ENCODE measurements at regions not wholly inside any gene's neighbourhood (a gene's known extent, or its start where the extent isn't known, plus 50 kb on each side); places are given as distances from the start of the nearest gene placed in this dataset.

GRCh38 chr5:145118611-145119010, 716.5 kb downstream of the PRELID2 start:
- H3K4me3 ChIP-seq: no peak overlapping the region
- no peaks in the 10 kb centered on the region for H3K36me3 ChIP-seq (ENCODE audit: control insufficient read depth in 4 of 4, insufficient read depth in 4 of 4, low read length in 4 of 4)
- TF ChIP-seq CTCF (IDR thresholded peaks at IDR 0.05; ENCODE audit: control extremely low read depth, extremely low read depth): no peak
- no peak for DNase-seq
- no peaks in the 10 kb centered on the region for H3K4me1 ChIP-seq (ENCODE audit: control insufficient read depth in 5 of 5, insufficient read depth in 5 of 5, low read length in 5 of 5)
- no peaks in the 10 kb centered on the region for H3K27me3 ChIP-seq (ENCODE audit: control insufficient read depth in 3 of 3, insufficient read depth in 3 of 3, low read length in 2 of 3)
- H3K27ac ChIP-seq (ENCODE audit: low read depth in 1 of 2, low read length in 1 of 2): no peak overlapping the region
- WGBS, 2 donors: 90 to 94% methylated on average over 2 of the region's 2 CpGs
- H3K9me3 ChIP-seq (ENCODE audit: control insufficient read depth in 4 of 4, insufficient read depth in 3 of 4, low read length in 3 of 4): no peaks in the 10 kb centered on the region
- H3K9ac ChIP-seq (ENCODE audit: insufficient read depth in 1 of 2, low read length in 2 of 2): no peak overlapping the region
- ATAC-seq (ENCODE audit: insufficient read depth, low FRiP score): no peak

DNA sequence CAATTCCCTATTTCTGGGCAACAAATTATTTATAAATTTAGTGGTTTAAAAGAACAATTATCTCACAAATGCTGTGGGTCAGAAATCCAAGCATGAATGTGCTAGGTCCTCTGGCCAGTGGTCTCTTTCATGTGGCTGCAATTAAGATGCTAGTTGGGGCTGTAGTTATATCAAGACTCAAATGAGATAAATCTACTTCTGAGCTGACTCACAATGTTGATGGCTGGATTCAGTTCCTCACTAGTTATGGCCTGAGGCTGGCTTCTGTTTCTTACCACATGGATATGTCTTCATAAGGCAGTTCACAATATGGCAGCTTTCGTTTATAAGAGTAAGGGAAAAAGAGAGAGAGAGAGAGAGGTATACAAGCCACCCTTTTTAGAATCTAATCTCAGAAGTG, 717.0 kb downstream of the PRELID2 start:
- H3K27me3 ChIP-seq (ENCODE audit: control insufficient read depth in 3 of 3, insufficient read depth in 3 of 3, low read length in 2 of 3): no peaks in the 10 kb centered on the region
- no peaks in the 10 kb centered on the region for H3K9me3 ChIP-seq (ENCODE audit: control insufficient read depth in 4 of 4, insufficient read depth in 3 of 4, low read length in 3 of 4)
- no peak overlapping the region for H3K9ac ChIP-seq (ENCODE audit: insufficient read depth in 1 of 2, low read length in 2 of 2)
- DNase-seq (no peak), ATAC-seq (ENCODE audit: insufficient read depth, low FRiP score) (no peak)
- no peak for TF ChIP-seq CTCF (IDR thresholded peaks at IDR 0.05; ENCODE audit: control extremely low read depth, extremely low read depth)
- H3K4me1 ChIP-seq (ENCODE audit: control insufficient read depth in 5 of 5, insufficient read depth in 5 of 5, low read length in 5 of 5): no peaks in the 10 kb centered on the region
- H3K36me3 ChIP-seq (ENCODE audit: control insufficient read depth in 4 of 4, insufficient read depth in 4 of 4, low read length in 4 of 4): no peaks in the 10 kb centered on the region
- 78 to 91% methylated on average over 1 of the region's 1 CpG for WGBS, 2 donors
- H3K27ac ChIP-seq (ENCODE audit: low read depth in 1 of 2, low read length in 1 of 2): no peak overlapping the region
- H3K4me3 ChIP-seq: no peak overlapping the region

DNA sequence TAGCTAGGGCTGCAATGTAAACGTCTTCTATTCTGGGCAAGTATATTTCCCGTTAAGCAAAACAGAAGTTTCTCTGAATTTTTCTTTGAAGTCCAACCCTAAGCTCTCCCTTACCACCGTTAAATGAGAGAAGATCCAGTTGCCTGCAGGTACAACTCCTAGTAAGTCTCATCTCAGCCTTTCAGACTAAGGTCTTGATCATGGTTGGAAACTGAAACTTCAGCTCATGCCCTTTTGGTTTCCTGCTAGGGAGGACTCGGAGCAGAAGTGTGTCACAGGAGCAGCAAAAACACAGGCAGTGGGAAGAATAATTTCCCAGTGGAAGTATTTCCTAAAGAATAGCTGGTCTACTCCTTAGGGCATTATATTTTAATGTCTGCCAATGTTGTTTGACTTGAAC, 717.9 kb downstream of the PRELID2 start:
- no peaks in the 10 kb centered on the region for H3K27me3 ChIP-seq (ENCODE audit: control insufficient read depth in 3 of 3, insufficient read depth in 3 of 3, low read length in 2 of 3)
- H3K36me3 ChIP-seq (ENCODE audit: control insufficient read depth in 4 of 4, insufficient read depth in 4 of 4, low read length in 4 of 4): no peaks in the 10 kb centered on the region
- H3K4me3 ChIP-seq: no peak overlapping the region
- TF ChIP-seq CTCF (IDR thresholded peaks at IDR 0.05; ENCODE audit: control extremely low read depth, extremely low read depth): no peak
- DNase-seq (no peak), ATAC-seq (ENCODE audit: insufficient read depth, low FRiP score) (no peak)
- no peak overlapping the region for H3K27ac ChIP-seq (ENCODE audit: low read depth in 1 of 2, low read length in 1 of 2)
- WGBS, 2 donors: 75 to 83% methylated on average over 4 of the region's 4 CpGs
- H3K9ac ChIP-seq (ENCODE audit: insufficient read depth in 1 of 2, low read length in 2 of 2): no peak overlapping the region
- no peaks in the 10 kb centered on the region for H3K4me1 ChIP-seq (ENCODE audit: control insufficient read depth in 5 of 5, insufficient read depth in 5 of 5, low read length in 5 of 5)
- no peaks in the 10 kb centered on the region for H3K9me3 ChIP-seq (ENCODE audit: control insufficient read depth in 4 of 4, insufficient read depth in 3 of 4, low read length in 3 of 4)

DNA sequence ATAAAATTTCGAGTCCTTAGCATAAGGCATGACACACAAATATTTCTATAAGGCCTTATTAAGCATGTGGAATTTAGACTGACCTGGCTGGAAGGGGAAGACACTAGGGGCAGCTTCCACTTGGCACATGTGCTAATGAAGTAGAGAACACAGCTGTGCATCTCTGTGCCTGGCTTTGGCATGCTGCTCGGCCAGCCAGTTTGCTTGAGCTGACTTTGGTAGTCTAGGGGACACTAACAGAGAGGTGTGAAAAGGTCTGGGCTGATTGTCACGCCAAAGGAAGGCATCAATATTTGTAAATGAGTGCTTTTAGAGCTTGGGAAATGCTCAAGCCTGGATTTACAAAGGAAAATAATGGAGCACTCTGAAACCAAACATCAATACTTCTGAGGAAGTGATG, 723.7 kb downstream of the PRELID2 start:
- peaks cover 0 to 3% (median 0%) of the 10 kb centered on the region in 4 donors for H3K9me3 ChIP-seq (ENCODE audit: control insufficient read depth in 4 of 4, insufficient read depth in 3 of 4, low read length in 3 of 4)
- ATAC-seq (ENCODE audit: insufficient read depth, low FRiP score) (no peak), DNase-seq (no peak)
- no peak overlapping the region for H3K4me3 ChIP-seq
- peaks cover 0 to 17% (median 0%) of the 10 kb centered on the region in 5 donors for H3K4me1 ChIP-seq (ENCODE audit: control insufficient read depth in 5 of 5, insufficient read depth in 5 of 5, low read length in 5 of 5)
- H3K9ac ChIP-seq (ENCODE audit: insufficient read depth in 1 of 2, low read length in 2 of 2): no peak overlapping the region
- TF ChIP-seq CTCF (IDR thresholded peaks at IDR 0.05; ENCODE audit: control extremely low read depth, extremely low read depth): no peak
- no peaks in the 10 kb centered on the region for H3K27me3 ChIP-seq (ENCODE audit: control insufficient read depth in 3 of 3, insufficient read depth in 3 of 3, low read length in 2 of 3)
- H3K27ac ChIP-seq (ENCODE audit: low read depth in 1 of 2, low read length in 1 of 2): no peak overlapping the region
- H3K36me3 ChIP-seq (ENCODE audit: control insufficient read depth in 4 of 4, insufficient read depth in 4 of 4, low read length in 4 of 4): no peaks in the 10 kb centered on the region
- 68 to 69% methylated on average over 3 of the region's 3 CpGs for WGBS, 2 donors

Measured in lung (tissue), 11 donors.